AG10803 (cell line): ENCODE measurements at regions not wholly inside any gene's neighbourhood (a gene's known extent, or its start where the extent isn't known, plus 50 kb on each side); places are given as distances from the start of the nearest gene placed in this dataset.

Source experiments
- DNase-seq: peaks from one replicate; pipeline ENCODE4 v3.0.0; 2010; ENCODE audit warnings: low read depth
- H3K4me3 ChIP-seq: 2 replicates; pipeline ENCODE4 v1.5.1; 2011; ENCODE audit warnings: mild to moderate bottlenecking, low read length, control low read depth
- TF ChIP-seq, protein P1 (sequence below): conservative IDR thresholded peaks from 2 replicates; pipeline ENCODE4 v1.5.1; 2011; ENCODE audit warnings: mild to moderate bottlenecking, low read length, control low read depth, inconsistent platforms

DNA sequence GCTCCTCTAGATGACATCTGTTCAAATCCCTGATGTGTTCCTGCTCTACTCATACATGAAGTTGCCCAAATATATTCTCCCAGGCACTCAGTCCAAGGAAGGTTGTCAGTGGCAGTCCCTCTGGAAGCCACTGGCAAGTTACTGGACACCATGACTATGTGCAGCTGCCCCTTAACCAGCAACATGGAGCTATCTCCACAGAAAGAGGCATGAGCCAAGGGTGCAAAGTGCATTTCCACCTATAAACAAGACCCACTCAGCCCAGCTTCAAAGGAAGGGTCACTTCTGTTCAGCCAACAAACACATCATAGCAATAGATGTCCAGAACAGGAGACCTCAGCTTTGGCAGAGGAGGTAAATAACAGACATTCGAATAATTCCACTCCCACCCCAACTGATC lies 217.6 kb upstream of the PMEPA1 start:
- no peak for DNase-seq
- no peak overlapping the region for H3K4me3 ChIP-seq
- TF ChIP-seq, protein P1, sequence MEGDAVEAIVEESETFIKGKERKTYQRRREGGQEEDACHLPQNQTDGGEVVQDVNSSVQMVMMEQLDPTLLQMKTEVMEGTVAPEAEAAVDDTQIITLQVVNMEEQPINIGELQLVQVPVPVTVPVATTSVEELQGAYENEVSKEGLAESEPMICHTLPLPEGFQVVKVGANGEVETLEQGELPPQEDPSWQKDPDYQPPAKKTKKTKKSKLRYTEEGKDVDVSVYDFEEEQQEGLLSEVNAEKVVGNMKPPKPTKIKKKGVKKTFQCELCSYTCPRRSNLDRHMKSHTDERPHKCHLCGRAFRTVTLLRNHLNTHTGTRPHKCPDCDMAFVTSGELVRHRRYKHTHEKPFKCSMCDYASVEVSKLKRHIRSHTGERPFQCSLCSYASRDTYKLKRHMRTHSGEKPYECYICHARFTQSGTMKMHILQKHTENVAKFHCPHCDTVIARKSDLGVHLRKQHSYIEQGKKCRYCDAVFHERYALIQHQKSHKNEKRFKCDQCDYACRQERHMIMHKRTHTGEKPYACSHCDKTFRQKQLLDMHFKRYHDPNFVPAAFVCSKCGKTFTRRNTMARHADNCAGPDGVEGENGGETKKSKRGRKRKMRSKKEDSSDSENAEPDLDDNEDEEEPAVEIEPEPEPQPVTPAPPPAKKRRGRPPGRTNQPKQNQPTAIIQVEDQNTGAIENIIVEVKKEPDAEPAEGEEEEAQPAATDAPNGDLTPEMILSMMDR: no peak

DNA sequence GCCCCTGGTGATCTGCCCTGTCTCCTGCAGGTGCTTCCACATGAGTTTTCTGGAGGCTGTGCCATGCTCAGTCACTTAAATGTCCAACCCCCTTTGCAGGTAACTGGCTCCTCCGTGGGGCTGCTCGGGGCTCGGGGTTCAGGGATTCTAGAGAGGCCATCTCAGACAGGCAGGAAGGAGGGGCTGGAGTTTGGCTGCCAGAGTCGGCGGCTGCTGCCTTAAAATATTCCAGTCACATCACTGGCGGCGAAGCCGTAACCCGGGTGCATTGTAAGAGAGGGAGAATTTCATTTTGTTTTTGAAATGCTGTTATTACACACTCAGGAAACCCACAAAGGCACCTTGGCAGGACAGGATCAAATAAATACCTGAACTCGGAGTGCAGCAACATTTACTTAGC lies 212.9 kb upstream of the PMEPA1 start:
- TF ChIP-seq, protein P1: no peak
- no peak for DNase-seq
- no peak overlapping the region for H3K4me3 ChIP-seq

DNA sequence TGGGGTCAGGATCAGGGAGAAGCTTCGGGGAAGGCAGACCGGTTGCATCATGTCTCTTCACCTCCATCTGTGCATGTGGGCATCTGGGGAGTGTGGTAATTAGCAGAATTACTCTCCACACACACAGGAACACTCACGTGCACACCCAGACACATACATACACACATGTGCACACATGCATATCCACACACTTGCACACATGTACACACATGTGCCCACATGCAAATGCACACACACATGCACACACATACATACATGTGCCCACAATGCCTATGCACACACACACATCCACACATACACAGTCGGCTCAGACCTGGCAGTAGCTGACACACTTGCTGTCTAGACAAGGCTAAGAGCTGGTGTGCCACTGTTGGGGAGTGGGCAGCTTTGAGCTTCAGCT lies 212.3 kb upstream of the PMEPA1 start:
- no peak for DNase-seq
- TF ChIP-seq, protein P1: no peak
- H3K4me3 ChIP-seq: no peak overlapping the region

DNA sequence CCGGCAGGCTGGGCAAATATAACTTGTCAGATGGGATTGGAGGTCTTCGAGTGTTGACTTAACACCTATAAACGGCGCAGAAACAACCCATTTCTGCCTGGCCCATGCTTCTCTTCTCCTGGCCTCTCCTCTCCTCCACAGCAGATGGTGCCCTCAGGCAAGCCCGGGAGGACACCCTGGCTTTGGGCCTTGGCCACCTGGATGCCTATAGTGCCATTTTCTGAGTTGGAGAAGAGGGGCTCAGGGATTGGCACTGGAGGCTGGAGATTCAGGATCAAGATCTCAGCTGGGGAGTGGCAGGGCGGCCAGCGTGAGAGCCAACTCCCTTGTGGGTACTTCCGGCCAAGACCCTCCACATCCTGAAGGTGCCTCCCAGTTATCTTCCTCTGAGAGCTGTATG lies 211.9 kb upstream of the PMEPA1 start:
- TF ChIP-seq, protein P1: no peak
- no peak overlapping the region for H3K4me3 ChIP-seq
- DNase-seq: no peak

DNA sequence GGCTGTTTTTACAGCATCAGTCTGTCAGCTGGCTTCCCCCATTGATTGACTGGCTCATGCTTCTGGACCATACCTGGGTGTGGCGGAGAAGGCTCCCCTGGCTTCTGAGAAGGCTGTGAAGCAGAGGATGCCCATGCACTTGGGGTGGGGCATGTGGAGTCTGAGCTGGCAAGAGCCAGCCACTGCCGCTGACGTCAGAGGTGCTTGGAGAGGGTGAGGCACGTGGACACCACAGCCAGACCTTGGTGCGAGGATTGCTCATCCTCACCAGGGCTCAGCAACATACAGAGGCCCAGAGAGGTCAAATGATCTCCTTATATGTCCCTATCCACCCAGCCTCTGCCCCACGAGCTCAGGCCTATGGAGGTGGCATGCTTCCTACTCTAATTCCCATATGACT lies 211.2 kb upstream of the PMEPA1 start:
- TF ChIP-seq, protein P1: no peak
- DNase-seq: no peak
- H3K4me3 ChIP-seq: no peak overlapping the region

DNA sequence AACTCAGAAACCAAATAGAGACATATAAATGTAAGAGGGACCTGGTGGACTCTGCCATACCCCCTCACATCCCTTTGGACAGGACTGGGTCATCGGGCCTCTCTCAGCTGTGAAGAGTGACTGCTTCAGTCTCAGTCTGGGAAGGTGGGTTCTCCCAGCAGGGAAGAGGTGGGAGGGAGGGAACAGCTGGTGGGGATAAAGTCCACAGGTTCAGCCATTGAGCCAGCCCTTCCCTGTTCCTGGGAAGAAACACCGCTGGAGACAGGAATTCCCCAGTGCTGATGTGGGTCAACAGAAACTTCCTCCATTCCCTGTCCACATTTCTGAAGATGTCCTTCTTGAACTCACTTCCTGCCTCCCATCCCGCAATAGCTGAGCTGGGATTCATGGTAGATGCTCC lies 209.2 kb upstream of the PMEPA1 start:
- no peak overlapping the region for H3K4me3 ChIP-seq
- TF ChIP-seq, protein P1: no peak
- no peak for DNase-seq

DNA sequence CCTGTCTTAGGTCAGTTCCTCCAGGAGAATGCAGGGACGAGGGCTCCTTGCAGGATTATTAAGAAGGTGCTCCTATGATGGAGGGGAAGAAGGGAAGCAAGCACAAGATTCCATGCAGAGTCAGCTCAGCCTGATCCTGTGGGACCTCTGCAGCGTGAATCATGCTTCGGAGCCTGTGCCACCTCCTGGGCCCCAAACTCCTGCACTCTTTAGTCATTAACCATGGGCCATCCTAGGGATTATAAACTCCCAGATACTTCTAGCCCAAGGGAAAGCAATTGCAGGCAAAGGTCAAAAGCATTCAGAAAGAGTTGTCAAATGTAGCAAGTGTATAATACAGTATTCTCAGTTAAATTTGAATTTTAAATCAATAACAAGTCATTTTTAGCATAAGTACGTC lies 208.7 kb upstream of the PMEPA1 start:
- TF ChIP-seq, protein P1: no peak
- H3K4me3 ChIP-seq: no peak overlapping the region
- DNase-seq: no peak
